GM18517 (cell line): ENCODE measurements at regions not wholly inside any gene's neighbourhood (a gene's known extent, or its start where the extent isn't known, plus 50 kb on each side); places are given as distances from the start of the nearest gene placed in this dataset.
"Not testable (repeated sequence)": the region's sequence is repeated elsewhere in the genome, so short reads cannot be mapped to it uniquely, and the experiment has no call there.

ENCODE experiments used
- ATAC-seq: cut with Tn5 transposase; IDR thresholded peaks from one replicate; pipeline ENCODE4 v1.9.1; 2021; ENCODE audit warnings: mild to moderate bottlenecking, moderate library complexity; ENCODE audit not compliant: unreplicated experiment

DNA sequence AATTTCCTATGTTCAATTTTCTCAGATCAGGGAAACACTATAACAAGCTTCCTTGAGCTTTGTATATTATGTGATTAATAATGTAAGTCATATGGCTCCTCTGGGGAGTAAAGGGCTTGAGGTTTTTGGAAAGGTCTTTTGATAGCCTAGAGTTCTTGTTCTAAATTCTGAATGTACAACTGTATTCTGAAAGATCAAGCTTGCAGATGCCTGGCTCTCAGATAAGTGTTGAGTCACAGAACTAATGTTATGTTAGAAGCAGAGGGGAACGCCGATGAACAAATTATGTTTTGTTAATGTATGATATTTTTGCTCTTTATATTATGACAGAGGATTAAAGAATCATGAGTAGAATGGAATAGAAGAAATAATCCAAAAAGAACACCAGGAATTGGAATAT is 170.1 kb downstream of the RPRM start:
- no peak for ATAC-seq

DNA sequence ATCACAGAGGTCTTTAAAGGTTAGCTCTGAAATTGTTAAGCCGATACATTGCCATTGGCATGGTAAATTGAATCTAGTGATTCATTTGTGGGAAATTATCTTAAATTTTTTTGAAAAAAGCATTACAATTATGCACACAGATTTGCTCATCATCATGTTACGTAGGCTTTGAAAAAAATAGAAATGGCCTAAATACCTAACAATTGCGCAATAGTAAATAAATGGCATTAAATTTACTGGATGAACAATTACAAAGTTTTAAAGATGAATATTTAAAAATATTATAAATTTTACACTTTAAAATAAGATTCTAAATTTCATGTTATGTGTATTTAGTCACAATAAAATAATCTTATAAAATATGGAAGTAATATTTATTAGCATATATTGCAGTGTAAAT is 171.3 kb downstream of the RPRM start:
- no peak for ATAC-seq

DNA sequence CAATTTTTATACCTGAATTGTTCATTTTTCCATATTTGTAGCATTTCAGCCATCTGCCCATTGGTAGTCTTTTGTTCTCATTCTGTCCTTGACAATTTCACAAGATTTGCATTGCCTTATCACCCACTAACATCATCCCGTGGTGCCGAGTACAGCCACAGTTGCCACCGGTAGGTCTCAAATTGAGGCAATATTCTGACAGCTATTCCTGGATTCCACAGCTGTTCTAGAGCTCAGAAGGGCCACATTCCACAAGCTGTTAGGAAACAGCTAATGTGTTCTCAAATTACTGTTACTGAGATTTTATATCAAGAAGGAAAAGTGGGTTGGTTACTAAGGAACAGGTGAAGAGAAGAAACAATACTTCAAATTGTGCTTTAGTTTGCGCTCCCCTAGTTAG is 178.8 kb downstream of the RPRM start:
- ATAC-seq: no peak

DNA sequence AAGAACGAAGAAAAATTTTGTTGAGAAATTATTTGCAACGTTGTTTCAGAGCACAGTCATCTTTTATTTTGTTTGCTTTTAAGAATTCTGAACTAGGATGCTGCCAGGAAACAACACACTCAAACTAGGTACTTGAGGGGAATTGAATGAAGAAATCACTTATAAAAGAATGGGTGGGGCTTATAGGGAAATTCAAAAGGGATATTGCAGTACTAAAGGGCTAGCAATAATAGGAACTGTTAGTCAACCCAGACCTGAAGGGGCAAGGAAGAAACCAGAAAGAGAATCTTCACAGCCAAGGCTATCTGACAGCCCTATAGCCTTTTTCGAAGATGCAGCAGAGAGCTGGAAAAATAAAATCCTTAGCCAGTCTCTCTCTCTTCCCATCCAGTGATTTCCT is 179.3 kb downstream of the RPRM start:
- no peak for ATAC-seq

DNA sequence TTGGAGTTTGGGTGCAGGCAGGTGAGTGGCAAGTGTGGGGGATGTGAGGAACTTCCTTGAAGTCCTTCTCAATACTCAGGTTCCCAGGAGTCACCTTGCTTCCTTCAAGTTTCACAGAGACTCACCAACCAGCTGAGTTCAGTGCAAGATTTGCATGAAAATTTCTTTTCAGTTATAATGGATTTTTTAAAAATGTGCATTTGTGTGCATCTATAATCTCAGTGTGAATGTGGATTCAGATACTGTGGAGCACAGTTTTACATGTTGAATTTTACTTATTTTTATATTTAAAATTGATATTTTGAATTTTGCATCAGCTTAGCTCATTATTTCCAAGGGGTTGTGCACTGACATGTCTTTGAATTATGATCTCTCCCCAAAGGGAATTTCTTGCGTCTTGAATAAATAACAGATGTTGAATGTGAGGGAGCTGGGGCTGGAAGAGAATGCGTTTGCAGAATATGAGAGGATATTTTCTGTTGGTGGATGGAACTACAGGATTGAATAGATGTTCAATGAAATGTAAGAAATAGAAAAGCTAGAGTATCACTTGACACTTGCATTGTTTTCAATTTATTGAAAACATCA is 184.3 kb downstream of the RPRM start:
- ATAC-seq: no peak

DNA sequence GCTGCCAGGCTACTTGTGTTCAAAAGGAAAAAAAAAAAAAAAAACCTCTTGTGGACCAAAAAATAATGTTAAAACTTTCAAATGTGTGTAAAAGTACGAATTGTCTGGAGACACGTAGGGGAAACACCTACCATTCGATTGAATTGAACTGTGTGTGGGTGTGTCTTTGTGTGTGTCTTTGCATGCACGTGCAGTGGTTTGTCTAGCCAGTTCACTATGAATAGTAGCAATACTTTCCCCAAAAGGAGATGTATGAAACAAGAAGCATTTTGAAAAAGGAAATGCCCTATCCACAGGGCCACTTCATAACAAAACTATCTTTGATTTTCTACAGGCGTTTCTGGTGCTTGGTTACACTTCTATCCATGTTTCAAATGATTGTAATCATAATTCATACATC is 186.8 kb downstream of the RPRM start:
- ATAC-seq: no peak

DNA sequence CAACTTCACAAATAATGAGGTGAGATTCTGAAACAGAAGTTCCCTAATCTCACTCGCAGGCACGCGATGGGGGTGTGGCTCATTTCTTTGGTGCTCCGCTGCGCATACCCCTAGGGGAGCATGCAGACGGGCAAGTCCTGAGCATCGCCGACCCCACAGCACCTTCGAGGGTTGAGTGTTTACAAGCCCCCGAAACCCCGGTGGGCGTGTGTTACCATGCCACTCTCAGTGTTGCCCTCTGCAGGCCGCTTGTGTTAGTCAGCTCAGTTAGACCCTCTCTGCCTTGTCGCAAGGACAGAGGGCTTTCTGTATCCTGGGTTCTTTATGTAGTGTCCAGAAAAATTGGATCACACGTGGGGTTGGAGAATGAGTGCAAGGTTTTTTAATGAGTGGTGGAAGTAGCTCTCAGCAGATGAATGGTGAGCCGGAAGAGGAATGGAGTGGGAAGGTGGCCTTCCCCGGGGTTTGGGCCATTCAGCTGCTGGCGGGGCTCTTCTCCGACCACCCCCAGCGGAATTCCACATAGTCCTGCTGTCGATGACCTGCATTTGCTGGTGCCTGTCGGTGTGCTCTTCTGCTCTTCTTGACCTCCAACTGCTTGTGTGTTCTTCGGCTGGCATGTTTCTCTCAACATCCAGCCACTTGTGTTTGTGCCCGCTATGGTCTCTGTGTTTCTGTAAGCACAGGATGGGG is 191.3 kb downstream of the RPRM start:
- no peak for ATAC-seq

DNA sequence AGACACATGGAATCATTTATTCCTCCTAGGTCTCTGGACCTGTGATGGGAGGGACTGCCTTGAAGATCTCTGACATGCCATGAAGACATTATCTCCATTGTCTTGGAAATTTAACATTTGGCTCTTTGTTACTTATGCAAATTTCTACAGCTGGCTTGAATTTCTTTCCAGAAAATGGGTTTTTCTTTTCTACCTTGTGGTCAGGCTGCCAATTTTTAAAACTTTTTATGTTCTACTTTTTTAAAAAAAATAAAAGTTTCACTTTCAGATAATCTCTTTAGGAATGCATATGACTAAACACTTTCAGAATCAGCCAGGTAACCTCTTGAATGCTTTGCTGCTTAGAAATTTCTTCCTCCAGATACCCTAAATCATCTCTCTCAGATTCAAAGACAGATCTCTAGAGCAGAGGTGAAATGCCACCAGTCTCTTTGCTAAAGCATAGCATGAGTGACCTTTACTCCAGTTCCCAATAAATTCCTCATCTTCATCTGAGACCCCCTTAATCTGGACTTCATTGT is 209.6 kb downstream of the RPRM start:
- no peak for ATAC-seq

DNA sequence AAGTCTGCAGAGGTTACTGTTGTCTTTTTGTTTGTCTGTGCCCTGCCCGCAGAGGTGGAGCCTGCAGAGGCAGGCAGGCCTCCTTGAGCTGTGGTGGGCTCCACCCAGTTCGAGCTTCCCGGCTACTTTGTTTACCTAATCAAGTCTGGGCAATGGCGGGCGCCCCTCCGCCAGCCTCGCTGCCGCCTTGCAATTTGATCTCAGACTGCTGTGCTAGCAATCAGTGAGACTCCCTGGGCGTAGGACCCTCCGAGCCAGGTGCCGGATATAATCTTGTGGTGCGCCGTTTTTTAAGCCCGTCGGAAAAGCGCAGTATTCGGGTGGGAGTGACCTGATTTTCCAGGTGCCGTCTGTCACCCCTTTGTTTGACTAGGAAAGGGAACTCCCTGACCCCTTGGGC is 221.7 kb downstream of the RPRM start:
- not testable (repeated sequence) for ATAC-seq

DNA sequence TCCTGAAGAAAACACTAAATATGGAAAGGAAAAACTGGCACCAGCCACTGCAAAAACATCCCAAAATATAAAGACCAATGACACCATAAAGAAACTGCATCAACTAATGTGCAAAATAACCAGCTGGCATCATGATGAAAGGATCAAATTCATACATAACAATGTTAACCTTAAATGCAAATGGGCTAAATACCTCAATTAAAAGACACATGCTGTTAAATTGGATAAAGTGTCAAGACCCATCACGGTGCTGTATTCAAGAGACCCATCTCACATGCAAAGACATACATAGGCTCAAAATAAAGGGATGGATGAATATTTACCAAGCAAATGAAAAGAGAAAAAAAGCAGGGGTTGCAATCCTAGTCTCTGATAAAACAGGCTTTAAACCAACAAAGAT is 231.9 kb downstream of the RPRM start:
- ATAC-seq: not testable (repeated sequence)

DNA sequence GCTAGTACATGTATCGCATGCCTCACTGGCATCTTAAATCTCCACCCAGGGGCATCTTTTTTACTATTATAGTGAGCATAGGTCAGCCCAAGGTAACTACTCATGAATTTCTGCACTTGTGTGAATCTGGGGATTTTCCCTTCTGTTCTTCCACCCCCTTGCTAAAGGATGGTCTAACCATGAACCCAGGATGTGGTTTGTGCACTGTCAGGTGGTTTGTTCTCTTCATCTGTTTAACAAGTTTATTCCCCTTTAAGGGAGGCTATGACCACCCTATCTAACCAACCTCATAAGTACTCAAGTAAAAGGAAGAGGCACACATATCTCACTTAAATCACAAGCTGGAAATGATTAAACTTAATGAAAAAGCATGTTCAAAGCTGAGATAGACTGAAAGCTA is 243.0 kb downstream of the RPRM start:
- ATAC-seq: peak; percentile 92

DNA sequence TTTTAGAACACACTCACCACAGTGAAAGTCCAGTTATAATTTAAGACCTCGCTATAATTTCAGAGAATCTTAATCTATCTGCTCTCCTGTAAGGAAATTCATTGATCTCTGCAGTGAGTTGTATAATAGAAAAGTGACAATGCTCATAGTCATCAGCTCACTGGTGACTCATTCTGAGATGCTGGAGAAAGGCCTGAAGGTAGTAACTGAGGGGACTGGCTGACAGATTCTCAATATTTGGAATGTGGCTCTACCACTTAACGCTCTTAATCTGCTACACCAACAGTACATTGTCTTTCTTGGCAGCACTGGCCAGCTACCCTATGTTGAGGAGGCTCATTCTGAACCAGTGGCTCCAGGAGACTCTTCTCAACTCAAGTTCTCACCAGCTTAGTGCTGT is 246.1 kb downstream of the RPRM start:
- ATAC-seq: no peak

DNA sequence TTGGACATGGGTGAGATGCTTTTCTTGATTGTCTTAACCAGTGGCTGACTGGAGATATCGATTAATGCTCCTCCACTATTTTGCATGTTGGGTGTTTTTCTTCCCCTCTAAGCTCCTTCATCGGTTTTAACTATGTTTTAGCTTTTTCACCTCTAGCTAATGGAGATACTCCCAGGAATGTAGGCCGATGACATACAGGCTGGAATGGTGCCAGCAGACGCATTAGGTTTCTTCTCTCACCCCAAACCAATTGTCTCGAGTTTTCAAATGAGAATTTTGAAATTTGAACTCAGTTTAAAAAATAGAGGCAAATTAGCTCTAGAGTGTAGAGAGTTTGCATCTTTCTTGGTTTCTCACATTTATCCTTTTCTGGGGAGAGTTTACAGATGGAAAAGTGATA is 247.6 kb downstream of the RPRM start:
- no peak for ATAC-seq

DNA sequence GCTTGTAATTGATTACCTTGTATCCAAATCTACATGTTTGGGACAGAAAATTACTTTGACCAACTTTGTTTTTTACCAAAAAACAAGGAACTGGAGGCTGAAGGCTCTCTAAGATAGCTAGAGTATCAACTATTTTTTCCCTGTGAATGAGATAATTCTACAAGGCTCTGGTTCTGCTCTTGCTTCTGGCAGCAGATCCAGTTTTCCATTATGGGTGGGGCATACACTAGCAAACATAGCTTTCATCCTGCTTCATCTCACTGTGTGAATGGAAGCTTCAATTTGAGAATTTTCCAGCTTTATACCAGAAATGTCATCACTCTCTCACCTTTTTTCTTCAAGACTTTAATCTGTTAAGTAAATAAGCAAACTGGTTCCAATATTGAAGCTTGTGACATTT is 249.7 kb downstream of the RPRM start:
- no peak for ATAC-seq

DNA sequence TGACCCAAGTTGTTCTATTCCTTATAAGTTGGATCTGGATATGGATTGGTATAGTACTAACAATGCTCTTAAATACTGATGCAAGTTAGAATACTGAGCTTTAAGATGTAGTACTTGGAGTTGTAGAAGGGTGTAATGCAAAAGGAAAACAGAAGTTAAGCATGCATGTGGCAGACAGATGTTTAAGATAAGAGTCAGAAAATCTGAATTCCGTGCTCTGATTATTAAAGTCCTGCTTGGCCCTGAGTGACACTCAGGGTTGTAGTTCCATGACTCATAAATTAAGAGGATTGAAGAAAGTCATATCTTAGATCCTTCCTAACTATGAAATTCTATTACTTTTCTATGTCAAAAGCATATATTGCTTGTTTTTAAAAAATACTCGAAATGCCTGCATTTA is 250.6 kb downstream of the RPRM start:
- ATAC-seq: no peak

DNA sequence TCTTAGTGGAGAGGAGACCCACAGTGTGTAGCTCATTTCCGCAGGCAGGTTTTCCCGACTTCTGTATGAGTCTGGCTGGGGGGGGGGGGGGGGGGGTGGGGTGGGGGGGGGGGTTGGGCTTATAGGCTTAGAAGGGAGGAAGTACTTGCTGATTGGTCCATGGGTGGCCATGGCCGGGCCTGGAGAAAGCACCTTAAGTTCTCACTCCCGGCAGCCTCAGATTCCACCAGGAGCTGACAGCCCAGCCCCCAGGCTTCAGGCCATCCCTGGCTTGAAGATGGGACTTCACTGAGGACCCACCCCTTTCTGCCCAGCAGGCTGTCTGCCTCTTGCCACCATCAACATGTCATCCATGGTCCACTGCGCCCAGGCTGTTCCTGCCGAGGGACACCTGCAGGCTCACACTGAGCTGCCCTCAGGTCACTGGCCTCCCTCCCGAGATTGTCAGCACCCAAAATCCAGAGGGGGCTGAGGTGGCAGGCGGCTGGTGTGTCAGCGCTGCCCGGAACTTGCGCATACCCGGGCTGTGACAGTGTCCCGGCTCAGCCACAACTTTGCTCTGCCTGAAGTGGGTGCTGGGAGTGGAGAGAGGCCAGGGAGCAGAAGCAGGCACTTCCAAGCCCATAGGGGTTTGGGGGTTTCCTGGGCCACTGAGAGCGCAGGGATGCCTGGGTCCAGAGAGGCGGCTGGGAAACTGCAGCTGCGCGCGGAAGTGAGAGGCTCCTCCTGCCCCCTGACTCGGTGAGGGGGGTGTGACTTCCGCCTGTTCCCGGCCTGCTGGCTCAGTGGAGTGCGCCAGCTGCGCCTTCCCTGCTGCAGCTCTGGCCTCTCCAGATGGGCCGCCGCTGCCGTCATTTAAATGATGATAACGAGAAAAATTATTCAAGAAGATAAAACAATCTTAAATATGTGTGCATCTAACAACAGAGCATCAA is 256.1 kb downstream of the RPRM start:
- no peak for ATAC-seq

DNA sequence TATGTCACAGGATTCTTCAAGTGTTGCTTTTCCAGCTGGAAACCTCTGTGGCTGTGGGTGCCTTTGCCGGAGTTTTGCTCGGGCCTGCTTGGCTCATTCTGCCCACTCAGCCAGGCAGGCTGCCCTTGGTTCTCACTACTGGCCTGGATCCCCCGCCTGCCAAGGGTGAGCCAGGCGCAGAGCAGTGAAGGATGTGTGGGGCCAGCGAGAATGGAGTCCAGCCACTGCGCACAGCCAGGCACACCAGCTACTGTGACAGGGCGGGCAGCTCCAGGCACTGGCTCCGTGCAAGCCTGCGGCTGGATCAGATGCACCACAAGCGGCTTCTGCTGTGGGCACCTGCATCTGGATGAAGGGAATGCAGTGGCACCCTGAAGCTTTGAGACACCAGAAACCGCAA is 257.1 kb downstream of the RPRM start:
- no peak for ATAC-seq

DNA sequence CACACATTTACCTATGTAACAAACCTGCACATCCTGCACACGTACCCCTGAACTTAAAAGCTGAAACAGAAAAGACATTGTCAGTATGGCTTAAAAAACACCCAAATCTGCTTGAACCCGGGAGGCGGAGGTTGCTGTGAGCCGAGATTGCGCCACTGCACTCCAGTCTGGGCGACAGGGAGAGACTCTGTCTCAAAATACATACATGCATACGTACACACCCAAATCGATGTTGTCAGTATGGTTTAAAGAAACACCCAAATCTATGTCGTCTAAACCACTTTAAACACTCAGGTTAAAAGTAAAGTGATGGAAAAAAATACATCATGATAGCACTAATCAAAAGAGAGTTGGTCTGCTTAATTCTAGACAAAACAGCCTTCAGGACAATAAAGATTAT is 257.5 kb downstream of the RPRM start:
- no peak for ATAC-seq

DNA sequence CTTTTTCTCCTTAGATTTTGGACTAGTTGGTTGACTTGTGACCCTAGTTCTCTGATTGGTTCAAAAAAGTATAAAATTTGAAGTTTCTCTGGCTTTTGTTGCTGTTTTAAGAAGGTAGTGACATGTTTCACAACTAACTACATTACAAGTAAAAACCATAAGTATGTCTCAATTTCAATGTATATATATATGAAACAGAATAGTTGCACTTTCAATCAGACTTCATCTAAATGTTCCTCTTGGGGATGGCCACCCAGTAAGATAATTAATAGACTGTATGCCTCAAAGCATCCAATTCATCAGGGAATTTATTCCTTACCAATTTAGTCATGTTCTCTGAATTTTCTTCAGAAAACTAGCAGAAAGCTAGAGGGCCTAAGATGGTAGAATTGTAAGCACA is 259.7 kb downstream of the RPRM start:
- ATAC-seq: no peak

DNA sequence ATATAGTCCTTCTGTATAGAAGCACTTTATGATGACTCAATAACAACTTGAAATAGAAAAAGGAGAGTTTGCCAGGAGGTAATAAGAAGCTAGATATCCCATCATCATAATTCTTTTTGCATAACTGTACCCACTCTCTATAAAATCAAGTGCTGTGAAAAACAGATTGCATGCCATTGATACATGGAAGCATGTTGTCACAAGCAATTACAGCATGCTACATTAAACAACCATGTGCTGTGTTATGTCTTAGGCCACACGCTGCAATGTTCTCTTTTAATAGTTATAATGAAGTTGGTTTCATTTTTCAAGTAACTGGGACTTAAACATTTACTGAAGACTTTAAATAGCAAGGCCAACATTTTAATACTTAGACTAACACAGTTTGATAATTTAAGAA is 264.2 kb downstream of the RPRM start:
- no peak for ATAC-seq

DNA sequence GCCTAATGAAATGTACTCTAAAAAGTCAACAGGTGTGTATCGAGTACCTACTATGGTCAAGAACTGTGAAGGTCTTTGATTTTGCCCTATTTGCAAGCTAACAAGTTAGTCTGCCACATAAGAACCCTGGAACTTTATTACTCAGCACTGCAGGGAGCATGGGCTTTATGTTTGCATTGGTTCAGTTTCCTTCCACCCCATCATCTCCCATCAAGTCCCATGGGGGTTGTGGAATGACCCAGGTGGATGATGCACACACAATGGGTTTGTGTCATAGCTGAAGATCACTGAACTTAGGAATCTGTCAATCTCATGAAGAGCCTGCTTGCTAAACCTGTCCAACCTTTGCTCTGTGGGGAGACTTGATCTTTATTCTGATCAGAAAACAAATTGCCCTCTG is 265.5 kb downstream of the RPRM start:
- no peak for ATAC-seq
